Transverse colon (tissue), 4 donors: ENCODE measurements at regions not wholly inside any gene's neighbourhood (a gene's known extent, or its start where the extent isn't known, plus 50 kb on each side); places are given as distances from the start of the nearest gene placed in this dataset.

Experiments
- POLR2A ChIP-seq: fragments of 450-650 bp; IDR thresholded peaks from one replicate; pipeline ENCODE4 v1.6.1; 2016; ENCODE audit warnings: antibody characterized with exemption, mild to moderate bottlenecking, moderate library complexity
- POLR2AphosphoS5 ChIP-seq, 3 donors: sonication (generic); formaldehyde crosslinking; IDR thresholded peaks; one replicate each; pipeline ENCODE4 v1.6.1; 2016; ENCODE audit warnings: antibody characterized with exemption in 3 of 3
- TF ChIP-seq, protein P1 (sequence below), 5 experiments: fragments of 200-600 bp in 3 of 5; fragments of 450-650 bp in 2 of 5; sonication (generic) in 3 of 5; IDR thresholded peaks; 1 replicate in 2 of 5; 2 replicates in 3 of 5; pipeline ENCODE4 v1.5.1; 2016 to 2017; ENCODE audit warnings: antibody characterized with exemption in 5 of 5, inconsistent platforms in 3 of 5, mild to moderate bottlenecking in 2 of 5, moderate library complexity in 1 of 5

DNA sequence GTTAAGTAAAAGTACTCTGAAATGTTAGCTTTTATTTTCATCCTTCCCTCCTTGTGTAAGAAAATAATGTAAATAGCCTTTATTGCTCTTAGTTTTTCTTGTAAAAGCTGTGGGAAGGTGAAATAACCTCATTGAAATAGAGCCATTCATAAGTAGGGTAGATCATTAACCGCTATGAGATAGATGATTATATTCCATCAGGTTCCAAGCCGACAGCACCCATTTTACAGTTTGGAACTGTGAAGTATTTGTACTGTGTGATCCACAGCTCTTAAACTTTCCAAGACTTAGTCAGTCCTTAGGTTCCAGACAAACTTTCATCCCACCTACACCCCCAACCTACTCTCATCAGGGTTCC lies 216.5 kb downstream of the TSHZ3 start:
- TF ChIP-seq POLR2A, result no peak
- TF ChIP-seq, protein P1, sequence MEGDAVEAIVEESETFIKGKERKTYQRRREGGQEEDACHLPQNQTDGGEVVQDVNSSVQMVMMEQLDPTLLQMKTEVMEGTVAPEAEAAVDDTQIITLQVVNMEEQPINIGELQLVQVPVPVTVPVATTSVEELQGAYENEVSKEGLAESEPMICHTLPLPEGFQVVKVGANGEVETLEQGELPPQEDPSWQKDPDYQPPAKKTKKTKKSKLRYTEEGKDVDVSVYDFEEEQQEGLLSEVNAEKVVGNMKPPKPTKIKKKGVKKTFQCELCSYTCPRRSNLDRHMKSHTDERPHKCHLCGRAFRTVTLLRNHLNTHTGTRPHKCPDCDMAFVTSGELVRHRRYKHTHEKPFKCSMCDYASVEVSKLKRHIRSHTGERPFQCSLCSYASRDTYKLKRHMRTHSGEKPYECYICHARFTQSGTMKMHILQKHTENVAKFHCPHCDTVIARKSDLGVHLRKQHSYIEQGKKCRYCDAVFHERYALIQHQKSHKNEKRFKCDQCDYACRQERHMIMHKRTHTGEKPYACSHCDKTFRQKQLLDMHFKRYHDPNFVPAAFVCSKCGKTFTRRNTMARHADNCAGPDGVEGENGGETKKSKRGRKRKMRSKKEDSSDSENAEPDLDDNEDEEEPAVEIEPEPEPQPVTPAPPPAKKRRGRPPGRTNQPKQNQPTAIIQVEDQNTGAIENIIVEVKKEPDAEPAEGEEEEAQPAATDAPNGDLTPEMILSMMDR (IDR thresholded peaks at IDR 0.05), result no peak
- TF ChIP-seq POLR2AphosphoS5 (IDR thresholded peaks at IDR 0.05), result no peak
